Pancreas (tissue), 10 donors: ENCODE measurements at regions not wholly inside any gene's neighbourhood (a gene's known extent, or its start where the extent isn't known, plus 50 kb on each side); places are given as distances from the start of the nearest gene placed in this dataset.
"Not testable (repeated sequence)": the region's sequence is repeated elsewhere in the genome, so short reads cannot be mapped to it uniquely, and the experiment has no call there.

Source experiments
- ATAC-seq, 4 donors: fragments of 200-7000 bp; cut with Tn5 transposase; one replicate each; pipeline versions ENCODE4 v1.8.0 to v1.9.1; 2020; ENCODE audit warnings: mild to moderate bottlenecking in 4 of 4, moderate library complexity in 4 of 4
- DNase-seq, 6 donors: peaks; one replicate each; pipeline ENCODE4 v3.0.0-alpha.2; 2020
- FAIRE-seq: peaks from 2 replicates; lab custom pipeline; 2012; peaks lifted over from hg19 to GRCh38; lab: Jason Lieb, UNC
- H3K27ac ChIP-seq, 4 donors: fragments of 200-600 bp; sonication (generic); 1 replicate in 3 of 4; 2 replicates in 1 of 4; pipeline versions ENCODE4 v1.5.0 to v1.8.0; 2020
- H3K27me3 ChIP-seq, 4 donors: fragments of 200-600 bp; one replicate each; pipeline ENCODE4 v1.8.0; 2021
- H3K36me3 ChIP-seq, 3 donors: fragments of 200-600 bp; sonication (generic) in 1 of 3; one replicate each; pipeline versions ENCODE4 v1.5.0 to v1.8.0; 2020 to 2021
- H3K4me1 ChIP-seq, 3 donors: fragments of 200-600 bp; one replicate each; pipeline ENCODE4 v1.8.0; 2021
- H3K4me3 ChIP-seq, 4 donors: fragments of 200-600 bp; sonication (generic) in 2 of 4; one replicate each; pipeline versions ENCODE4 v1.5.0 to v1.8.0; 2020 to 2021
- H3K9me3 ChIP-seq, 4 donors: fragments of 200-600 bp; one replicate each; pipeline ENCODE4 v1.8.0; 2021
- WGBS, 2 donors: extraction: QIAGEN DNeasy Blood & Tissue Kit; methylation state at CpG; one replicate each; pipeline ENCODE4 v1.1.7; 2013; 5-methylcytosine and 5-hydroxymethylcytosine counted together
- intact Hi-C, 3 donors: fragments of 100-400 bp; cut with DNase I; formaldehyde crosslinking; loops; one replicate each; pipeline versions ENCODE4 v1.11.1 to v1.14.2; 2022
- TF ChIP-seq, protein P1 (sequence below), 4 donors: fragments of 200-600 bp; sonication (generic) in 3 of 4; IDR thresholded peaks; one replicate each; pipeline versions ENCODE4 v1.5.0 to v1.8.0; 2021; ENCODE audit warnings: antibody characterized with exemption in 4 of 4
- donor health status: healthy with polysubstance abuse.
- donor health status: DM: no; HTN: no; CAD: no; lungs with moderate emphysema.
- donor health status: DM: no; HTN: no; CAD: no.
- donor health status: control.
- donor health status: control.
- donor health status: Bipolar disorder and iron deficiency.
- donor health status: DM: yes; HTN: yes; CAD: no.
- donor health status: DM: no; HTN: no; CAD: no.
- donor health status: DM: no; HTN: no; CAD: no.
- donor health status: DM: yes; HTN: yes; CAD: no.

- intact Hi-C loops, result no loop called here
Observed at GRCh38 chr11:44434191-44434590, 124.3 kb upstream of the ALX4 start.

DNA sequence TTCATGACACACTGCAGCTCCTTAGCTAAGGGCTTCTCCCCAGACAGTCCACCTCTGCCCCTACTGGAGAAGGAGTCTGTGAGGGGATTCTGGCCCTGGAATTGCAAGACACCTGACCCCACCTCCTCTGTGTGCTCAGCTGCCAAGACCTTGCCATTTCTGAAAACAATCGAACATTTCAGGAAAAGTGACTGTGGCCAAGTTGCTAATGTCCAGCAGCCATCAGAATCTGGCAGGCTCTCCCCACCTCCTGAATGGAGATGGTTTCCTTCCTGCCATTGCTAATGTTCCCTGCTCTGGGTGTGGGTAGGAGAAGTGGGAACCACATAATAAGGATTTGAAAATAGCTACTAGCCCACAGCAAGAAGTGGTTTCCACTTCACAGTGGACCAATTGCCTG, 127.2 kb upstream of the ALX4 start:
- no peak overlapping the region for H3K27ac ChIP-seq
- 20 to 30% methylated on average over 1 of the region's 1 CpG for WGBS, 2 donors
- H3K4me1 ChIP-seq, result no peaks in the 10 kb centered on the region
- intact Hi-C loops, result no loop called here
- FAIRE-seq, result no peak
- no peak for ATAC-seq
- no peaks in the 10 kb centered on the region for H3K27me3 ChIP-seq
- H3K36me3 ChIP-seq, result no peaks in the 10 kb centered on the region
- DNase-seq, result no peak
- TF ChIP-seq, protein P1, sequence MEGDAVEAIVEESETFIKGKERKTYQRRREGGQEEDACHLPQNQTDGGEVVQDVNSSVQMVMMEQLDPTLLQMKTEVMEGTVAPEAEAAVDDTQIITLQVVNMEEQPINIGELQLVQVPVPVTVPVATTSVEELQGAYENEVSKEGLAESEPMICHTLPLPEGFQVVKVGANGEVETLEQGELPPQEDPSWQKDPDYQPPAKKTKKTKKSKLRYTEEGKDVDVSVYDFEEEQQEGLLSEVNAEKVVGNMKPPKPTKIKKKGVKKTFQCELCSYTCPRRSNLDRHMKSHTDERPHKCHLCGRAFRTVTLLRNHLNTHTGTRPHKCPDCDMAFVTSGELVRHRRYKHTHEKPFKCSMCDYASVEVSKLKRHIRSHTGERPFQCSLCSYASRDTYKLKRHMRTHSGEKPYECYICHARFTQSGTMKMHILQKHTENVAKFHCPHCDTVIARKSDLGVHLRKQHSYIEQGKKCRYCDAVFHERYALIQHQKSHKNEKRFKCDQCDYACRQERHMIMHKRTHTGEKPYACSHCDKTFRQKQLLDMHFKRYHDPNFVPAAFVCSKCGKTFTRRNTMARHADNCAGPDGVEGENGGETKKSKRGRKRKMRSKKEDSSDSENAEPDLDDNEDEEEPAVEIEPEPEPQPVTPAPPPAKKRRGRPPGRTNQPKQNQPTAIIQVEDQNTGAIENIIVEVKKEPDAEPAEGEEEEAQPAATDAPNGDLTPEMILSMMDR (IDR thresholded peaks at IDR 0.05), result no peak
- H3K9me3 ChIP-seq, result no peaks in the 10 kb centered on the region
- no peak overlapping the region for H3K4me3 ChIP-seq

More at GRCh38 chr11:44434191-44434590, 124.3 kb upstream of the ALX4 start:
- ATAC-seq, result no peak
- no peak overlapping the region for H3K4me3 ChIP-seq
- no peak for DNase-seq
- H3K4me1 ChIP-seq, result no peaks in the 10 kb centered on the region
- TF ChIP-seq, protein P1 (IDR thresholded peaks at IDR 0.05), result no peak
- H3K36me3 ChIP-seq, result no peaks in the 10 kb centered on the region
- WGBS, 2 donors, result 33 to 47% methylated on average over 2 of the region's 2 CpGs
- no peaks in the 10 kb centered on the region for H3K27me3 ChIP-seq
- H3K9me3 ChIP-seq, result no peaks in the 10 kb centered on the region
- no peak for FAIRE-seq
- no peak overlapping the region for H3K27ac ChIP-seq

DNA sequence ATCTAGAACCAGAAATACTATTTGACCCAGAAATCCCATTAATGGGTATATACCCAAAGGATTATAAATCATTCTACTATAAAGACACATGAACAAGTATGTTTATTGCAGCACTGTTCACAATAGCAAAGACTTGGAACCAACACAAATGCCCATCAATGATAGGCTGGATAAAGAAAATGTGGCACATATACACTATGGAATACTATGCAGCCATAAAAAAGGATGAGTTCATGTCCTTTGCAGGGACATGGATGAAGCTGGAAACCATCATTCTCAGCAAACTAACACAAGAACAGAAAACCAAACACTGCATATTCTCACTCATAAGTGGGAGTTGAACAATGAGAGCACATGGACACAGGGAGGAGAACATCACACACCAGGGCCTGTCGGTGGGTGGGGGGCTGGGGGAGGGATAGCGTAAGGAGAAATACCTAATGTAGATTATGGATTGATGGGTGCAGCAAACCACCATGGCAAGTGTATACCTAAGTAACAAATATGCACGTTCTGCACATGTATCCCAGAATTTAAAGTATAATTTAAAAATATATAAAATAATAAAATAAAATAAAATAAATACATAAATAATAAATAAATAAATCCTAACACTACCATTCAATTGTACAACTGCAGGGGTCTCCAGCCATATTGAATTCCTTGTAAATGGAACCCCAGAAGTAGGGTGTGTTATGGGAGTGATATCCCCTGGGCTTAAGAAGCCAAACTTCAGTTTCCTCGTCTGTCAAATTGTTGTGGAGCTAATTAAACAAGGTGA, 122.4 kb upstream of the CD82 start:
- 74 to 84% methylated on average over 4 of the region's 4 CpGs for WGBS, 2 donors

GRCh38 chr11:44443836-44444769, 121.4 kb upstream of the CD82 start:
- DNase-seq (no peak), ATAC-seq (no peak), FAIRE-seq (no peak)
- Histone ChIP-seq H3K36me3 (no peaks in the 10 kb centered on the region), H3K4me1 (no peaks in the 10 kb centered on the region), H3K9me3 (no peaks in the 10 kb centered on the region), H3K27ac (no peak overlapping the region), H3K27me3 (no peaks in the 10 kb centered on the region), H3K4me3 (no peak overlapping the region)
- intact Hi-C loops, result no loop called here
- TF ChIP-seq, protein P1 (IDR thresholded peaks at IDR 0.05), result no peak
- 57 to 66% methylated on average over 28 of the region's 28 CpGs for WGBS, 2 donors

More for the DNA sequence above, 122.4 kb upstream of the CD82 start:
- H3K27ac ChIP-seq, H3K9me3 ChIP-seq, H3K4me3 ChIP-seq, intact Hi-C loops, ATAC-seq, FAIRE-seq, H3K4me1 ChIP-seq, DNase-seq, H3K27me3 ChIP-seq, H3K36me3 ChIP-seq: not testable (repeated sequence)

GRCh38 chr11:44444770-44445321, 120.6 kb upstream of the CD82 start:
- Histone ChIP-seq H3K4me1 (no peaks in the 10 kb centered on the region), H3K27ac (no peak overlapping the region), H3K36me3 (no peaks in the 10 kb centered on the region), H3K4me3 (no peak overlapping the region), H3K9me3 (no peaks in the 10 kb centered on the region), H3K27me3 (no peaks in the 10 kb centered on the region)
- TF ChIP-seq, protein P1 (IDR thresholded peaks at IDR 0.05), result no peak
- FAIRE-seq, result peak; percentile 98
- intact Hi-C loops, result no loop called here
- DNase-seq, result no peak
- no peak for ATAC-seq
- WGBS, 2 donors, result 55 to 57% methylated on average over 3 of the region's 3 CpGs
